ENCODE measurements at regions not wholly inside any gene's neighbourhood (a gene's known extent, or its start where the extent isn't known, plus 50 kb on each side); places are given as distances from the start of the nearest gene placed in this dataset.

- in situ Hi-C loops (cut with MboI; ENCODE audit: low sequenced_read_pairs) (no loop called here), intact Hi-C loops (cut with micrococcal nuclease) (no loop called here), dilution Hi-C loops (cut with HindIII; ENCODE audit: low sequenced_read_pairs, unreplicated experiment) (no loop called here)
- no peak overlapping the region for H4K91ac ChIP-seq (ENCODE audit: insufficient read depth, low read depth, low read length)
- no peak overlapping the region for H3K27ac ChIP-seq (ENCODE audit: insufficient read depth, low read length)
- H2BK120ac ChIP-seq (ENCODE audit: low read depth, low read length) = no peak overlapping the region
- TF ChIP-seq FOS (IDR thresholded peaks at IDR 0.05; ENCODE audit: low read depth, low read length) (no peak), ELK1 (IDR thresholded peaks at IDR 0.05; ENCODE audit: borderline replicate concordance, low read depth, low read length) (no peak), MAZ (IDR thresholded peaks at IDR 0.05; ENCODE audit: borderline replicate concordance, low read depth, low read length) (no peak), RCOR1 (IDR thresholded peaks at IDR 0.05; ENCODE audit: insufficient replicate concordance, low read length) (no peak), POLR2A (IDR thresholded peaks at IDR 0.05; ENCODE audit: low read depth, low read length) (no peak), RAD21 (IDR thresholded peaks at IDR 0.05; ENCODE audit: low read length) (no peak), MAFK (IDR thresholded peaks at IDR 0.05; ENCODE audit: low read depth, low read length) (no peak), CHD1 (IDR thresholded peaks at IDR 0.05; ENCODE audit: low read depth, low read length) (no peak), SMC3 (IDR thresholded peaks at IDR 0.05; ENCODE audit: low read depth, low read length) (no peak)
- TF ChIP-seq, protein P1, sequence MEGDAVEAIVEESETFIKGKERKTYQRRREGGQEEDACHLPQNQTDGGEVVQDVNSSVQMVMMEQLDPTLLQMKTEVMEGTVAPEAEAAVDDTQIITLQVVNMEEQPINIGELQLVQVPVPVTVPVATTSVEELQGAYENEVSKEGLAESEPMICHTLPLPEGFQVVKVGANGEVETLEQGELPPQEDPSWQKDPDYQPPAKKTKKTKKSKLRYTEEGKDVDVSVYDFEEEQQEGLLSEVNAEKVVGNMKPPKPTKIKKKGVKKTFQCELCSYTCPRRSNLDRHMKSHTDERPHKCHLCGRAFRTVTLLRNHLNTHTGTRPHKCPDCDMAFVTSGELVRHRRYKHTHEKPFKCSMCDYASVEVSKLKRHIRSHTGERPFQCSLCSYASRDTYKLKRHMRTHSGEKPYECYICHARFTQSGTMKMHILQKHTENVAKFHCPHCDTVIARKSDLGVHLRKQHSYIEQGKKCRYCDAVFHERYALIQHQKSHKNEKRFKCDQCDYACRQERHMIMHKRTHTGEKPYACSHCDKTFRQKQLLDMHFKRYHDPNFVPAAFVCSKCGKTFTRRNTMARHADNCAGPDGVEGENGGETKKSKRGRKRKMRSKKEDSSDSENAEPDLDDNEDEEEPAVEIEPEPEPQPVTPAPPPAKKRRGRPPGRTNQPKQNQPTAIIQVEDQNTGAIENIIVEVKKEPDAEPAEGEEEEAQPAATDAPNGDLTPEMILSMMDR (conservative IDR thresholded peaks at IDR 0.05; ENCODE audit: low read depth, low read length) = no peak
- no peak overlapping the region for H4K5ac ChIP-seq (ENCODE audit: low read depth, low read length)
- no peak overlapping the region for H3K14ac ChIP-seq (replicated peaks; ENCODE audit: low read depth, low read length)
- H3K18ac ChIP-seq (ENCODE audit: low read depth, low read length) = no peak overlapping the region
- no peak for DNase-seq
- H3K56ac ChIP-seq (ENCODE audit: extremely low read depth, insufficient read depth, low read length) = no peak overlapping the region
- no peaks in the 10 kb centered on the region for H4K20me1 ChIP-seq (ENCODE audit: insufficient read depth, low read length)
- no TSS peak for BruUV-seq (replicated peaks)
- H3K4me2 ChIP-seq (ENCODE audit: low read depth, low read length) = no peak overlapping the region
- no peaks in the 10 kb centered on the region for H3K4me1 ChIP-seq (ENCODE audit: control insufficient read depth, insufficient read depth, low read length)
- no peak overlapping the region for H3K23ac ChIP-seq (ENCODE audit: low read depth, low read length)
- H3K9me1 ChIP-seq (ENCODE audit: insufficient read depth, low read length) = no peaks in the 10 kb centered on the region
- H3K4me3 ChIP-seq (ENCODE audit: insufficient read depth, low read depth, low read length) = no peak overlapping the region
- no peak overlapping the region for H2BK5ac ChIP-seq (ENCODE audit: low read depth, low read length, poor library complexity, severe bottlenecking)
- H2AK5ac ChIP-seq (ENCODE audit: low read depth, low read length) = no peak overlapping the region
- H2AK9ac ChIP-seq (replicated peaks; ENCODE audit: low read depth, low read length, poor library complexity) = no peak overlapping the region
- H3K27me3 ChIP-seq (ENCODE audit: control insufficient read depth, insufficient read depth, low read length) = no peaks in the 10 kb centered on the region
- ChIA-PET POLR2A (ENCODE audit: unreplicated experiment) (interaction anchor here (0.6 kb wide), 1 partner anchor 117 kb away, joined by 5 read pairs; no protein-coding TSS in a partner anchor), CTCF (interaction anchor here (0.6 kb wide), 1 partner anchor 33 kb away, joined by 3 read pairs; no protein-coding TSS in a partner anchor)
- H3K9me3 ChIP-seq (ENCODE audit: control insufficient read depth, insufficient read depth, low read length) = 0 out of 2 replicates have a peak, but pooled peaks cover 1% of the 10 kb centered on the region
- no peak overlapping the region for H2BK15ac ChIP-seq (ENCODE audit: low read depth, low read length)
- no peaks in the 10 kb centered on the region for H3K36me3 ChIP-seq (ENCODE audit: control insufficient read depth, insufficient read depth, low read length)
- H2BK20ac ChIP-seq (ENCODE audit: low read depth, low read length) = no peak overlapping the region
- no peak overlapping the region for H4K8ac ChIP-seq (ENCODE audit: low read depth in 2 of 2, low read length in 2 of 2)
- no peak for ATAC-seq (ENCODE audit: low read depth)
- no peak overlapping the region for H2AFZ ChIP-seq (replicated peaks; ENCODE audit: low read length, poor library complexity)
- no peaks in the 10 kb centered on the region for H3K79me1 ChIP-seq (ENCODE audit: low read depth in 1 of 2, low read length in 2 of 2)
- H3K4ac ChIP-seq (ENCODE audit: low read depth, low read length) = no peak overlapping the region
- no peak overlapping the region for H3K9ac ChIP-seq (ENCODE audit: low read depth, low read length)
Measured at GRCh38 chr4:23485801-23486200, 404.0 kb downstream of the PPARGC1A start.
